Testis (tissue), 2 donors: ENCODE measurements at regions not wholly inside any gene's neighbourhood (a gene's known extent, or its start where the extent isn't known, plus 50 kb on each side); places are given as distances from the start of the nearest gene placed in this dataset.

Experiments used
- DNase-seq: peaks from one replicate; pipeline ENCODE4 v3.0.0-alpha.2; 2019
- H3K27ac ChIP-seq, 2 donors: fragments of 200-600 bp; sonication (generic); one replicate each; pipeline ENCODE4 v1.5.1; 2019
- H3K27me3 ChIP-seq: fragments of 200-600 bp; sonication (generic); one replicate; pipeline ENCODE4 v1.5.1; 2019
- H3K36me3 ChIP-seq: fragments of 200-600 bp; sonication (generic); one replicate; pipeline ENCODE4 v1.5.1; 2017; ENCODE audit warnings: low read depth; ENCODE audit errors: missing control alignments
- H3K4me1 ChIP-seq: fragments of 200-600 bp; sonication (generic); one replicate; pipeline ENCODE4 v1.5.1; 2019
- H3K4me3 ChIP-seq, 2 donors: fragments of 200-600 bp; sonication (generic); one replicate each; pipeline ENCODE4 v1.5.1; 2017 to 2019
- H3K9me3 ChIP-seq: fragments of 200-600 bp; sonication (generic); one replicate; pipeline ENCODE4 v1.5.1; 2017
- POLR2A ChIP-seq: fragments of 450-650 bp; IDR thresholded peaks from one replicate; pipeline ENCODE4 v1.6.1; 2017; ENCODE audit warnings: antibody characterized with exemption, mild to moderate bottlenecking, moderate library complexity
- WGBS, 2 donors: methylation state at CpG; one replicate each; pipeline ENCODE4 v1.1.5; 2018; 5-methylcytosine and 5-hydroxymethylcytosine counted together
- intact Hi-C: fragments of 100-400 bp; cut with DNase I; formaldehyde crosslinking; loops from one replicate; pipeline ENCODE4 v1.15.1; 2023; ENCODE audit warnings: low total_unique reads
- TF ChIP-seq, protein P1 (sequence below), 3 experiments: fragments of 450-650 bp in 2 of 3; fragments of 200-600 bp in 1 of 3; sonication (generic) in 1 of 3; IDR thresholded peaks; one replicate each; pipeline ENCODE4 v1.5.1; 2016 to 2019; ENCODE audit warnings: antibody characterized with exemption in 3 of 3, mild to moderate bottlenecking in 2 of 3, moderate library complexity in 1 of 3

DNA sequence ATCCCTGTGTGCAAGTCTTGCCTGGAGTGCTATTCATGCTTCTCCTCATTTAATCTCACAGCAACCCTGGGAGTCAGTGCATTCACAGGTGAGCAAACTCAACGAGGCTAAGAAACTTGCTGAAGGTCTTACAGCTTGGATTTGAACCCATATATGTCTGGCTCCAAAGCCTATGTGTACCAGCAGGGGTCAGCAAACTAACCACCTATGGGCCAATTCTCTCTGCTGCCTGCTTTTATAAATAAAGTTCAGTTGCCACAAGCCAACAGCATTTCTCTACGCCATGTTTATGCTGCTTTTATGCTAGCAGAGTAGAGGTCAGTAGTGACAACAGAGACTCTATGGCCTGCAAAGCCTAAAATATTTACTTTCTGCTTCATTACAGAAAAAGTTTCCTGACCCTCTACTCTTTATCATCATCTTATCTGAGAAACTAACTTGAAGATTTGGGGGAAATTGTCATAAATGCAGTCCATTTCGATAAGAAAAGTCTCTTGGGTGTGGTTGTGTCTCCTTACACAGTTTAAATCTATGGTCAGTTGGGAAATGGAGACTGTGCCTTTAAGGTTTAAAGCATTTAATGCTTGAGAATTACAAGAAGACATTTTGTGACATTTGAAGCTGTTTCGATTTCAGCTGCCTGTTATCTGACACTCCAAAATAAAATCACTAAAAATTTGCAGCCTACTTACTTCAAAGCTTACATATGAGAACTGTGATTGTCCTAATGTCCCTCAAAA lies 137.7 kb downstream of the PRELID2 start:
- Histone ChIP-seq H3K4me3 (no peak overlapping the region), H3K4me1 (no peaks in the 10 kb centered on the region), H3K36me3 (no peaks in the 10 kb centered on the region), H3K27me3 (no peaks in the 10 kb centered on the region), H3K9me3 (no peaks in the 10 kb centered on the region), H3K27ac (no peak overlapping the region)
- 67 to 68% methylated on average over 4 of the region's 4 CpGs for WGBS, 2 donors
- peak; percentile 42 for DNase-seq
- intact Hi-C loops, result no loop called here
- TF ChIP-seq POLR2A, result no peak
- TF ChIP-seq, protein P1, sequence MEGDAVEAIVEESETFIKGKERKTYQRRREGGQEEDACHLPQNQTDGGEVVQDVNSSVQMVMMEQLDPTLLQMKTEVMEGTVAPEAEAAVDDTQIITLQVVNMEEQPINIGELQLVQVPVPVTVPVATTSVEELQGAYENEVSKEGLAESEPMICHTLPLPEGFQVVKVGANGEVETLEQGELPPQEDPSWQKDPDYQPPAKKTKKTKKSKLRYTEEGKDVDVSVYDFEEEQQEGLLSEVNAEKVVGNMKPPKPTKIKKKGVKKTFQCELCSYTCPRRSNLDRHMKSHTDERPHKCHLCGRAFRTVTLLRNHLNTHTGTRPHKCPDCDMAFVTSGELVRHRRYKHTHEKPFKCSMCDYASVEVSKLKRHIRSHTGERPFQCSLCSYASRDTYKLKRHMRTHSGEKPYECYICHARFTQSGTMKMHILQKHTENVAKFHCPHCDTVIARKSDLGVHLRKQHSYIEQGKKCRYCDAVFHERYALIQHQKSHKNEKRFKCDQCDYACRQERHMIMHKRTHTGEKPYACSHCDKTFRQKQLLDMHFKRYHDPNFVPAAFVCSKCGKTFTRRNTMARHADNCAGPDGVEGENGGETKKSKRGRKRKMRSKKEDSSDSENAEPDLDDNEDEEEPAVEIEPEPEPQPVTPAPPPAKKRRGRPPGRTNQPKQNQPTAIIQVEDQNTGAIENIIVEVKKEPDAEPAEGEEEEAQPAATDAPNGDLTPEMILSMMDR (IDR thresholded peaks at IDR 0.05), result peak; percentile 25 to 29 (median 28)

DNA sequence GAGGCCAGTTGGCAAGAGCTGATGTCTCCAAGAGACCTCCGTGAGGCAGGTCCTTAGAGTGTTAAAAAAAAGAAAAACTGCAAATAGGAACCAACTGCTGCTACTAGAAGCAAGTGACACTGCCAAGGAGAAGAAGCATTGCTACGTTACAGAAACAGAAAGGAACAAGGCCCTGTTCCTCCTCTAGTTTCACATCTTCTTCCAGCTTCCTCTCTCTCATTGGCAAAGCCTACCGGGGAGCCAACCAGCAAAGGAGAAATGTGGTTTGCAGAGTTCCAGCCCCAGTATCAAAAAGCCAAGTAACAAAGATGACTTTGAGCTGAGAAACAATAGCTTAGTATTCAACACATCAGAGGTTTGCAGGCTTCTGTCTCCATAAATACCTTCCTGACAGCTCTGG lies 145.9 kb downstream of the PRELID2 start:
- Histone ChIP-seq H3K9me3 (no peaks in the 10 kb centered on the region), H3K27ac (no peak overlapping the region), H3K4me3 (no peak overlapping the region), H3K27me3 (no peaks in the 10 kb centered on the region), H3K36me3 (no peaks in the 10 kb centered on the region), H3K4me1 (no peaks in the 10 kb centered on the region)
- 51 to 63% methylated on average over 3 of the region's 3 CpGs for WGBS, 2 donors
- intact Hi-C loops, result no loop called here
- no peak for TF ChIP-seq POLR2A
- TF ChIP-seq, protein P1 (IDR thresholded peaks at IDR 0.05), result no peak
- no peak for DNase-seq

DNA sequence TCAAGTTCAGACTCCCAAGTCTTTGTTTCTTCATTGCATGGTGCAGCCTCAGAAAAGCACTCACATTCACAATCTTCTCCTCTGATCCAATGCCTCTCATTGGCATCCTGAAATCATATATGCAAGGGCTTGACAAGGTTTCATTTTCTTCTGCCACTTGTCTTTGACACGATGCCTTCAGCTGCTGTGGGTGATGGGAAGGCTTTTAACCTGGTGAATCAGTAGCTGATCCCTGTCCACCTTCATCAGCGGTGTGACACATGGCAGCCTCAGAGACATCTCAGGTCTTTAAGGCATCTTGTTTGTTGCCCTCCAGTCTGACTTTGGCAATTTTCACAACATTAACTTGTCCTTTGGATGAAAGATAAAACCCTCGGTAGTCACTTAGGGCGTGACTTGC lies 147.2 kb downstream of the PRELID2 start:
- H3K9me3 ChIP-seq, result no peaks in the 10 kb centered on the region
- H3K27me3 ChIP-seq, result no peaks in the 10 kb centered on the region
- H3K36me3 ChIP-seq, result no peaks in the 10 kb centered on the region
- no peak for TF ChIP-seq POLR2A
- TF ChIP-seq, protein P1 (IDR thresholded peaks at IDR 0.05), result no peak
- no peak overlapping the region for H3K4me3 ChIP-seq
- intact Hi-C loops, result no loop called here
- no peaks in the 10 kb centered on the region for H3K4me1 ChIP-seq
- 87 to 96% methylated on average over 4 of the region's 4 CpGs for WGBS, 2 donors
- H3K27ac ChIP-seq, result no peak overlapping the region
- DNase-seq, result no peak

DNA sequence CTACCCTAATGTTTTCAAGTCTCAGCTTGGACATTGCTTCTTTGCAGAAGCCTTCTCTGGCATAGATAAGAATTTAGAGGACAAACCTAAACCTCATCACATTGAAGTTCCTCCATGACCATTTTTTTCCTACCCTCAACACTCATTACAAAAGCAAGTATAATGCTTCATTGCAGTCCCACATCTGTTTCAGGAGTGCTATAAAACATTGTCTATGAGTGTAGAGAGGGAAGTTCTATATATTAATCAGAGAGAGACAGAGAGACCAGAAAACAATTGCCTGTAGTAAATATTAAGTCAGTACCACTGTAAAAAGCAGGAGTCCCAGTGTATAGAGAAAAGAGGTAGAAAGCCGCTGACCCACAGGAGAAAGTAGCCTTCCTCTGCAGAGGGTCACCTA lies 149.7 kb downstream of the PRELID2 start:
- Histone ChIP-seq H3K9me3 (no peaks in the 10 kb centered on the region), H3K27ac (no peak overlapping the region), H3K27me3 (no peaks in the 10 kb centered on the region), H3K36me3 (no peaks in the 10 kb centered on the region), H3K4me3 (no peak overlapping the region), H3K4me1 (peaks cover 2% of the 10 kb centered on the region)
- whole genome bisulfite sequencing, 2 donors, result 96 to 100% methylated on average over 1 of the region's 1 CpG
- intact Hi-C loops, result no loop called here
- no peak for DNase-seq
- TF ChIP-seq, protein P1 (IDR thresholded peaks at IDR 0.05), result no peak
- no peak for TF ChIP-seq POLR2A

DNA sequence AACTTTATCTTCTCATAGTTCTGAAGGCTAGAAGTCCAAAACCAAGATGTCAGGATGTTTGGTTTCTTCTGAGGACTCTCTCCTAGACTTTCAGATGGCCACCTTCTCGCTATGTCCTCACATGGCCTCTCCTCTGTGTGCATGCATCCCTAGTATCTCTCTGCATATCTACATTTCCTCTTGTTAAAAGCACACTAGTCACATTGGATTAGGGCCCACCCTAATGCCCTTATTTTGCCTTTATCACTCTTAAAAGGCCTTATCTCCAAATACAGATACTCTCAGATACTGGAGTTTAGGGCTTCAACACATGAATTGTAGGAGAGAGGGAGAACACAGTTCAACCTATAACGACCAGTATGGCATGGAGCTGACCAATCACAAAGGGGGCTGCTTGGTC lies 151.7 kb downstream of the PRELID2 start:
- intact Hi-C loops, result no loop called here
- Histone ChIP-seq H3K4me1 (peaks cover 2% of the 10 kb centered on the region), H3K4me3 (no peak overlapping the region), H3K9me3 (no peaks in the 10 kb centered on the region), H3K27me3 (no peaks in the 10 kb centered on the region), H3K36me3 (no peaks in the 10 kb centered on the region), H3K27ac (no peak overlapping the region)
- TF ChIP-seq, protein P1 (IDR thresholded peaks at IDR 0.05), result no peak
- TF ChIP-seq POLR2A, result no peak
- DNase-seq, result no peak
- WGBS, 2 donors, result 94 to 95% methylated on average over 2 of the region's 2 CpGs
